ENCODE measurements at regions not wholly inside any gene's neighbourhood (a gene's known extent, or its start where the extent isn't known, plus 50 kb on each side); places are given as distances from the start of the nearest gene placed in this dataset.

DNA sequence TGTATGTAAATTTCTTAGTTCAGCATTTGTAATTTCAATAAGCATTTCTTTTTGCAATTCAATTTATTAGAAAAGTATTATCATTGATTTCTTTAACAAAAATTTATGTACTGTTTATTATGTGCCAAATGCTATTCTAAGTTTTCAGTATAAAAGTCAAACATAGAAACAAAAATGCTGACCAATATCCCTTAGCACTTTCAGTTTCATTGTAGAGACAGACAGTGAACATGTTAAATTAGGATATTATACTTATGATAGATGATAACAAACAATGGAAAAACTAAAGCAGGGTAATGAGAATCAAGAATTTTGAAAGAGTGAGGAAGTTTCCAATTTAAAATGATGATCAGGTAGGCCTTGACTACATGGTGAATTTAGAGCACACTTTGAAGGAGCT, 1106.0 kb downstream of the TAF11L14 start:
- no peak for DNase-seq
- H3K9me3 Mint-ChIP-seq = peaks cover 0 to 2% (median 0%) of the 10 kb centered on the region in 7 donors
- Histone ChIP-seq H3K4me1 (ENCODE audit: control insufficient read depth in 1 of 2, insufficient read depth in 2 of 2, low read length in 2 of 2) (peaks cover 9 to 20% of the 10 kb centered on the region in 2 donors), H3K79me2 (ENCODE audit: insufficient read depth, low read length) (peaks cover 12% of the 10 kb centered on the region), H3K9ac (ENCODE audit: insufficient read depth, low read length, poor library complexity, severe bottlenecking) (no peak overlapping the region), H4K20me1 (ENCODE audit: insufficient read depth, low read length) (no peaks in the 10 kb centered on the region), H3K27ac (ENCODE audit: low read depth in 1 of 2, low read length in 2 of 2) (no peak overlapping the region), H3K4me2 (replicated peaks; ENCODE audit: extremely low read depth, low read length, poor library complexity, severe bottlenecking) (no peak overlapping the region), H3K9me3 (replicated peaks in 1 of 2; ENCODE audit: control insufficient read depth in 1 of 2, insufficient read depth in 1 of 2, low read length in 2 of 2) (no peaks in the 10 kb centered on the region), H3K4me3 (replicated peaks in 1 of 3; ENCODE audit: low read depth in 2 of 3, low read length in 3 of 3) (no peak overlapping the region), H3K36me3 (replicated peaks in 1 of 2; ENCODE audit: control insufficient read depth in 1 of 2, insufficient read depth in 2 of 2, low read length in 2 of 2) (no peaks in the 10 kb centered on the region), H3K27me3 (ENCODE audit: control insufficient read depth in 2 of 2, insufficient read depth in 2 of 2, low read length in 2 of 2) (no peaks in the 10 kb centered on the region), H2AFZ (ENCODE audit: insufficient read depth, low read depth, low read length, poor library complexity, severe bottlenecking) (no peak overlapping the region)
- H3K27ac Mint-ChIP-seq = no peak overlapping the region
- peaks cover 0 to 2% (median 0%) of the 10 kb centered on the region in 3 donors for H3K27me3 Mint-ChIP-seq (ENCODE audit: low read depth in 3 of 3)
- TF ChIP-seq, protein P1, sequence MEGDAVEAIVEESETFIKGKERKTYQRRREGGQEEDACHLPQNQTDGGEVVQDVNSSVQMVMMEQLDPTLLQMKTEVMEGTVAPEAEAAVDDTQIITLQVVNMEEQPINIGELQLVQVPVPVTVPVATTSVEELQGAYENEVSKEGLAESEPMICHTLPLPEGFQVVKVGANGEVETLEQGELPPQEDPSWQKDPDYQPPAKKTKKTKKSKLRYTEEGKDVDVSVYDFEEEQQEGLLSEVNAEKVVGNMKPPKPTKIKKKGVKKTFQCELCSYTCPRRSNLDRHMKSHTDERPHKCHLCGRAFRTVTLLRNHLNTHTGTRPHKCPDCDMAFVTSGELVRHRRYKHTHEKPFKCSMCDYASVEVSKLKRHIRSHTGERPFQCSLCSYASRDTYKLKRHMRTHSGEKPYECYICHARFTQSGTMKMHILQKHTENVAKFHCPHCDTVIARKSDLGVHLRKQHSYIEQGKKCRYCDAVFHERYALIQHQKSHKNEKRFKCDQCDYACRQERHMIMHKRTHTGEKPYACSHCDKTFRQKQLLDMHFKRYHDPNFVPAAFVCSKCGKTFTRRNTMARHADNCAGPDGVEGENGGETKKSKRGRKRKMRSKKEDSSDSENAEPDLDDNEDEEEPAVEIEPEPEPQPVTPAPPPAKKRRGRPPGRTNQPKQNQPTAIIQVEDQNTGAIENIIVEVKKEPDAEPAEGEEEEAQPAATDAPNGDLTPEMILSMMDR (IDR thresholded peaks at IDR 0.05) = no peak
- intact Hi-C loops (cut with micrococcal nuclease) = loop anchor here in 1 of 2 donors (10.0 kb wide), 1 partner anchor 46 kb away; no protein-coding TSS in a partner anchor
- H3K4me3 Mint-ChIP-seq = no peak overlapping the region
- H3K36me3 Mint-ChIP-seq = peaks cover 0 to 2% of the 10 kb centered on the region in 2 donors
- peaks cover 41% of the 10 kb centered on the region for H3K4me1 Mint-ChIP-seq

GRCh38 chr5:18742830-18743229, 1108.6 kb downstream of the TAF11L14 start:
- Histone ChIP-seq H3K27me3 (ENCODE audit: control insufficient read depth in 2 of 2, insufficient read depth in 2 of 2, low read length in 2 of 2) (no peaks in the 10 kb centered on the region), H3K36me3 (replicated peaks in 1 of 2; ENCODE audit: control insufficient read depth in 1 of 2, insufficient read depth in 2 of 2, low read length in 2 of 2) (no peaks in the 10 kb centered on the region), H2AFZ (ENCODE audit: insufficient read depth, low read depth, low read length, poor library complexity, severe bottlenecking) (no peak overlapping the region), H4K20me1 (ENCODE audit: insufficient read depth, low read length) (no peaks in the 10 kb centered on the region), H3K9ac (ENCODE audit: insufficient read depth, low read length, poor library complexity, severe bottlenecking) (no peak overlapping the region), H3K9me3 (replicated peaks in 1 of 2; ENCODE audit: control insufficient read depth in 1 of 2, insufficient read depth in 1 of 2, low read length in 2 of 2) (no peaks in the 10 kb centered on the region), H3K4me2 (replicated peaks; ENCODE audit: extremely low read depth, low read length, poor library complexity, severe bottlenecking) (no peak overlapping the region), H3K27ac (ENCODE audit: low read depth in 1 of 2, low read length in 2 of 2) (no peak overlapping the region), H3K4me3 (replicated peaks in 1 of 3; ENCODE audit: low read depth in 2 of 3, low read length in 3 of 3) (no peak overlapping the region), H3K79me2 (ENCODE audit: insufficient read depth, low read length) (peaks cover 16% of the 10 kb centered on the region), H3K4me1 (ENCODE audit: control insufficient read depth in 1 of 2, insufficient read depth in 2 of 2, low read length in 2 of 2) (peaks cover 16 to 18% of the 10 kb centered on the region in 2 donors)
- intact Hi-C loops (cut with micrococcal nuclease) = loop anchor here in 1 of 2 donors (10.0 kb wide), 1 partner anchor 48 kb away; no protein-coding TSS in a partner anchor
- TF ChIP-seq, protein P1 (IDR thresholded peaks at IDR 0.05) = no peak
- Mint-ChIP-seq H3K27me3 (ENCODE audit: low read depth in 3 of 3) (no peaks in the 10 kb centered on the region), H3K9me3 (peaks cover 0 to 5% (median 0%) of the 10 kb centered on the region in 7 donors), H3K4me1 (peaks cover 30% of the 10 kb centered on the region), H3K36me3 (peaks cover 0 to 4% of the 10 kb centered on the region in 2 donors), H3K4me3 (no peak overlapping the region), H3K27ac (peak overlapping the region in 2 of 7 donors; percentile 46 to 79)
- WGBS (ENCODE audit: insufficient coverage) = 90% methylated on average over 7 of the region's 7 CpGs
- DNase-seq = no peak

Measured in CD14-positive monocyte (primary cell).